Mesenchymal stem cell (in vitro differentiated cells and primary cell): ENCODE measurements at regions not wholly inside any gene's neighbourhood (a gene's known extent, or its start where the extent isn't known, plus 50 kb on each side); places are given as distances from the start of the nearest gene placed in this dataset.

Experiments
- DNase-seq: peaks from one replicate; pipeline ENCODE4 v3.0.0-alpha.2; 2013
- H2AFZ ChIP-seq: one replicate; pipeline ENCODE4 v1.6.1; 2013; ENCODE audit warnings: low read depth, mild to moderate bottlenecking, control low read depth, inconsistent platforms, low read length, moderate library complexity
- H2AK5ac ChIP-seq: 2 replicates; pipeline ENCODE4 v1.6.1; 2013; ENCODE audit warnings: low read length, moderate library complexity, mild to moderate bottlenecking, inconsistent platforms; ENCODE audit not compliant: severe bottlenecking
- H2BK120ac ChIP-seq: one replicate; pipeline ENCODE4 v1.6.1; 2013; ENCODE audit warnings: low read depth, mild to moderate bottlenecking, inconsistent platforms, low read length, moderate library complexity
- H2BK12ac ChIP-seq, 2 experiments: one replicate each; pipeline ENCODE4 v1.6.1; 2013; ENCODE audit warnings: inconsistent platforms in 2 of 2, low read length in 2 of 2, mild to moderate bottlenecking in 2 of 2, moderate library complexity in 2 of 2, control low read depth in 1 of 2
- H2BK15ac ChIP-seq: one replicate; pipeline ENCODE4 v1.6.1; 2013; ENCODE audit warnings: mild to moderate bottlenecking, low read depth, inconsistent platforms; ENCODE audit not compliant: poor library complexity, severe bottlenecking
- H2BK5ac ChIP-seq: 2 replicates; pipeline ENCODE4 v1.6.1; 2013; ENCODE audit warnings: low read depth, mild to moderate bottlenecking, low read length, control low read depth, inconsistent platforms; ENCODE audit not compliant: poor library complexity, severe bottlenecking
- H3K14ac ChIP-seq, 2 experiments: one replicate each; pipeline ENCODE4 v1.6.1; 2013; ENCODE audit warnings: inconsistent platforms in 2 of 2, low read length in 2 of 2, control low read depth in 1 of 2, mild to moderate bottlenecking in 1 of 2, moderate library complexity in 1 of 2
- H3K18ac ChIP-seq, 2 experiments: one replicate each; pipeline ENCODE4 v1.6.1; 2013; ENCODE audit warnings: inconsistent platforms in 2 of 2, low read length in 2 of 2, control low read depth in 1 of 2, low read depth in 1 of 2, mild to moderate bottlenecking in 1 of 2
- H3K23ac ChIP-seq, 2 experiments: one replicate each; pipeline ENCODE4 v1.6.1; 2013; ENCODE audit warnings: inconsistent platforms in 2 of 2, low read length in 2 of 2, mild to moderate bottlenecking in 2 of 2, moderate library complexity in 2 of 2, control low read depth in 1 of 2
- H3K27ac ChIP-seq: 2 replicates; pipeline ENCODE4 v1.5.1; 2013; ENCODE audit warnings: mild to moderate bottlenecking, moderate library complexity, low read length, control low read depth, inconsistent platforms; ENCODE audit not compliant: poor library complexity, severe bottlenecking
- H3K27me3 ChIP-seq, 2 experiments: 2 replicates each; pipeline versions ENCODE4 v1.6.1 to v1.7.0; 2013; ENCODE audit warnings: low read length in 2 of 2, mild to moderate bottlenecking in 2 of 2, moderate library complexity in 2 of 2, control low read depth in 1 of 2, inconsistent platforms in 1 of 2; ENCODE audit not compliant: control insufficient read depth in 1 of 2, insufficient read depth in 1 of 2
- H3K36me3 ChIP-seq, 2 experiments: 2 replicates each; pipeline versions ENCODE4 v1.6.1 to v1.7.0; 2013; ENCODE audit warnings: low read length in 2 of 2, control low read depth in 1 of 2, inconsistent platforms in 1 of 2, low read depth in 1 of 2, mild to moderate bottlenecking in 1 of 2; ENCODE audit not compliant: insufficient read depth in 2 of 2, control insufficient read depth in 1 of 2
- H3K4ac ChIP-seq, 2 experiments: one replicate each; pipeline ENCODE4 v1.6.1; 2013; ENCODE audit warnings: inconsistent platforms in 2 of 2, low read length in 2 of 2, mild to moderate bottlenecking in 2 of 2, moderate library complexity in 2 of 2, control low read depth in 1 of 2, low read depth in 1 of 2
- H3K4me1 ChIP-seq: 2 replicates; pipeline ENCODE4 v1.6.1; 2013; ENCODE audit warnings: low read depth, low read length, control low read depth; ENCODE audit not compliant: control insufficient read depth, insufficient read depth
- H3K4me2 ChIP-seq: 2 replicates; pipeline ENCODE4 v1.6.1; 2013; ENCODE audit warnings: low read length, mild to moderate bottlenecking, inconsistent platforms; ENCODE audit not compliant: poor library complexity, severe bottlenecking
- H3K4me3 ChIP-seq, 2 experiments: 2 replicates each; pipeline versions ENCODE4 v1.5.1 to v1.7.0; 2013; ENCODE audit warnings: low read length in 2 of 2, mild to moderate bottlenecking in 2 of 2, control low read depth in 1 of 2, low read depth in 1 of 2; ENCODE audit not compliant: insufficient read depth in 1 of 2
- H3K79me1 ChIP-seq: replicated peaks from 2 replicates; pipeline ENCODE4 v1.6.1; 2013; ENCODE audit warnings: mild to moderate bottlenecking, control low read depth, low read length, inconsistent platforms; ENCODE audit not compliant: poor library complexity, severe bottlenecking
- H3K9ac ChIP-seq: 2 replicates; pipeline ENCODE4 v1.7.0; 2013; ENCODE audit warnings: mild to moderate bottlenecking, low read length, moderate library complexity
- H3K9me3 ChIP-seq: 2 replicates; pipeline ENCODE4 v1.7.0; 2013; ENCODE audit warnings: mild to moderate bottlenecking, low read length; ENCODE audit not compliant: control insufficient read depth
- H4K8ac ChIP-seq: one replicate; pipeline ENCODE4 v1.6.1; 2013; ENCODE audit warnings: inconsistent platforms, mild to moderate bottlenecking, low read length, moderate library complexity
- H4K91ac ChIP-seq: one replicate; pipeline ENCODE4 v1.6.1; 2013; ENCODE audit warnings: mild to moderate bottlenecking, low read length, inconsistent platforms
- WGBS: methylation state at CpG from one replicate; pipeline ENCODE4 v1.1.7; 2013; ENCODE audit warnings: mixed read lengths; 5-methylcytosine and 5-hydroxymethylcytosine counted together

DNA sequence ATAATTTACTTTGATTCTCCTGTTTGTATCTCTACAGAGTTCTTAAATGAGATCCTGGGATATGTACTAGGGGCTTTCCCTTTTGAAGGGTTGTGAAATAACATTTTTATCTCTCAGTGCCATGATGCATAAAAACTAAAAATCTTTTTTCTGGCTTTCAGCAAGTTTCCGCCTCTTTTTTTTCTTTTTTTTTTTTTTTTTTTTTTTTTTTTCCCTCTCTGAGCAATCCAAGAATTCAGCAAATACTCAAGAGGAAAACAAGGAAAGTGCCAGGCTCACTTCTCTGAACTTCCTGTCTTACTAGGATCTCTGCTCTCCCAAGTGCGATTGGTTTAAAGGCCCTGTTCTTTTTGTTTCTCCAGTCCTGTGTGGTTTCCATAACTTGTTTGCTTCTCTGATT lies 79.9 kb downstream of the HYCC1 start:
- Histone ChIP-seq H3K27me3 (no peaks in the 10 kb centered on the region), H3K9ac (peak overlapping the region; percentile 43), H3K4me3 (no peak overlapping the region), H2BK15ac (no peak overlapping the region), H3K4me2 (no peak overlapping the region), H2BK120ac (no peak overlapping the region), H3K4me1 (no peaks in the 10 kb centered on the region), H3K27ac (no peak overlapping the region), H3K14ac (no peak overlapping the region), H3K18ac (no peak overlapping the region), H3K9me3 (peaks cover 15% of the 10 kb centered on the region), H4K8ac (no peak overlapping the region), H2BK5ac (no peak overlapping the region), H3K79me1 (no peaks in the 10 kb centered on the region), H3K36me3 (peaks cover 0 to 17% of the 10 kb centered on the region in 2 experiments), H3K23ac (no peak overlapping the region), H2AK5ac (no peak overlapping the region), H3K4ac (no peak overlapping the region), H2BK12ac (no peak overlapping the region), H2AFZ (no peak overlapping the region), H4K91ac (no peak overlapping the region)
- WGBS = 60% methylated on average over 2 of the region's 2 CpGs
- DNase-seq = peak; percentile 17

DNA sequence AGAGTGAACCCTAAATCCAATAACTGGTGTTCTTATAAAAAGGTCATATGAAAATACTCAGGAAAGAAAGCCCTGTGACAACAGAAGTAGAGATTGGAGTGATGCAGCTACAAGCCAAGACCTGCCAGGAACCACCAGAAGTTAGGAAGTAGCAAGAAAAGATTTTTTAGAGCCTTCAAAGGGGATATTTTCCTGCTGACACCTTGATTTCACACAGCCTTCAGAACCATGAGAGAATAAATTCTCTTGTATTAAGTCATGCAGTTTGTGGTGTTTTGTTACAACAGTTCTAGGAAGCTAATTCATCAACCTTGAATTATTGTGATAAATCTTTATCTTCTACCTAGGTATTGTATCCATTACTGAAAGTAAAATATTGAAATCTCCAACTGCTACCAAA lies 81.0 kb downstream of the HYCC1 start:
- no peak overlapping the region for H2BK120ac ChIP-seq

DNA sequence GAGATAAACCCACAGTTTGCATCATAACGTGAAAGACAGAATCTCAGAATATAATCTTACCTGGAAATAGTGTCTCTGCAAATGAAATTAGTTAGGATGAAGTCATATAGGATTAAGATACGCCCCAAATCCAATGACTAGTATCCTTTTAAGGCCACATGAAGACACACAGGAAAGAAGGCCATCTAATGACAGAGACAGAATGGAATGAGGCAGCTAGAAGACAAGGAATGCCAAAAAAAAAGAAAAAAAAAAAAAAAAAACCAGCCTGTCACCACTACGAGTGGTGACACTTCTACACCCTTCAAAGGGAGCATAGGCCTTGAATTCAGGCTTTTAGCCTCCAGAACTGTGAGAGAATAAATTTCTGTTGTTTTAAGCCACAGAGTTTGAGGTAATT lies 82.9 kb downstream of the HYCC1 start:
- H3K27ac ChIP-seq = no peak overlapping the region
- H3K79me1 ChIP-seq = no peaks in the 10 kb centered on the region
- H3K4me2 ChIP-seq = no peak overlapping the region
- no peak overlapping the region for H3K4ac ChIP-seq
- no peak overlapping the region for H2BK12ac ChIP-seq
- no peaks in the 10 kb centered on the region for H3K36me3 ChIP-seq
- H3K4me1 ChIP-seq = no peaks in the 10 kb centered on the region
- H2BK120ac ChIP-seq = no peak overlapping the region
- no peak overlapping the region for H2BK15ac ChIP-seq
- H3K18ac ChIP-seq = no peak overlapping the region
- no peak overlapping the region for H2BK5ac ChIP-seq
- H3K9me3 ChIP-seq = peaks cover 15% of the 10 kb centered on the region
- no peak overlapping the region for H3K23ac ChIP-seq
- H3K4me3 ChIP-seq = no peak overlapping the region
- H3K27me3 ChIP-seq = no peaks in the 10 kb centered on the region
- H2AK5ac ChIP-seq = no peak overlapping the region
- no peak overlapping the region for H3K14ac ChIP-seq
- DNase-seq = no peak
- WGBS = 33% methylated on average over 1 of the region's 3 CpGs
- H4K8ac ChIP-seq = no peak overlapping the region
- no peak overlapping the region for H4K91ac ChIP-seq
- H2AFZ ChIP-seq = no peak overlapping the region
- no peak overlapping the region for H3K9ac ChIP-seq

More for the DNA sequence above, 81.0 kb downstream of the HYCC1 start:
- Histone ChIP-seq H3K4me1 (no peaks in the 10 kb centered on the region), H2AK5ac (no peak overlapping the region), H4K91ac (no peak overlapping the region), H3K23ac (no peak overlapping the region), H3K18ac (no peak overlapping the region), H3K4me3 (no peak overlapping the region), H3K27ac (no peak overlapping the region), H3K9ac (no peak overlapping the region), H3K27me3 (no peaks in the 10 kb centered on the region), H2AFZ (no peak overlapping the region), H2BK15ac (no peak overlapping the region), H3K14ac (no peak overlapping the region), H2BK5ac (no peak overlapping the region), H3K36me3 (peaks cover 0 to 6% of the 10 kb centered on the region in 2 experiments), H3K79me1 (no peaks in the 10 kb centered on the region), H2BK12ac (no peak overlapping the region), H3K4ac (no peak overlapping the region), H4K8ac (no peak overlapping the region), H3K4me2 (no peak overlapping the region), H3K9me3 (peaks cover 15% of the 10 kb centered on the region)
- DNase-seq = no peak

DNA sequence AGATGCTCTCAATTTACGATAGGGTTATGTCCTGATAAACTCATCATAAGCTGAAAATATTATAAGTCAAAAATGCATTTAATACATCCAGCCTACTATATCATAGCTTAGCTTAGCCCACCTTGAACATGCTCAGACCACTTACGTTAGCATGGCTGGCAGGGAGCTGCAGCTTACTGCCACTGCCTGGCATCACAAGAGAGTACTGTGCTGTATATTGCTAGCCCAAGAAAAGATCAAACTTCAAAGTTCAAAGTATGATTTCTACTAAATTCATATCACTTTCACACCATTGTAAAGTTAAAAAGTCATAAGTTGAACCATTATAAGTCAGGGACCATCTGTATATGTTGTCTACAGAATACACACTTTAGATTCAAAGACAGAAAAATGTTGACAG lies 91.6 kb downstream of the HYCC1 start:
- Histone ChIP-seq H3K4ac (no peak overlapping the region), H3K14ac (no peak overlapping the region), H2BK15ac (no peak overlapping the region), H3K79me1 (no peaks in the 10 kb centered on the region), H3K27me3 (no peaks in the 10 kb centered on the region), H2BK5ac (no peak overlapping the region), H3K18ac (no peak overlapping the region), H2AFZ (no peak overlapping the region), H4K91ac (no peak overlapping the region), H2BK120ac (no peak overlapping the region), H2BK12ac (no peak overlapping the region), H2AK5ac (no peak overlapping the region), H3K9me3 (no peaks in the 10 kb centered on the region), H3K4me2 (no peak overlapping the region), H3K23ac (no peak overlapping the region), H3K4me3 (no peak overlapping the region), H3K36me3 (peaks cover 0 to 11% of the 10 kb centered on the region in 2 experiments), H3K27ac (no peak overlapping the region), H3K4me1 (peaks cover 2% of the 10 kb centered on the region), H4K8ac (no peak overlapping the region), H3K9ac (no peak overlapping the region)
- DNase-seq = no peak
- WGBS = 100% methylated on average over 2 of the region's 2 CpGs
